ENCODE measurements at regions not wholly inside any gene's neighbourhood (a gene's known extent, or its start where the extent isn't known, plus 50 kb on each side); places are given as distances from the start of the nearest gene placed in this dataset.

DNA sequence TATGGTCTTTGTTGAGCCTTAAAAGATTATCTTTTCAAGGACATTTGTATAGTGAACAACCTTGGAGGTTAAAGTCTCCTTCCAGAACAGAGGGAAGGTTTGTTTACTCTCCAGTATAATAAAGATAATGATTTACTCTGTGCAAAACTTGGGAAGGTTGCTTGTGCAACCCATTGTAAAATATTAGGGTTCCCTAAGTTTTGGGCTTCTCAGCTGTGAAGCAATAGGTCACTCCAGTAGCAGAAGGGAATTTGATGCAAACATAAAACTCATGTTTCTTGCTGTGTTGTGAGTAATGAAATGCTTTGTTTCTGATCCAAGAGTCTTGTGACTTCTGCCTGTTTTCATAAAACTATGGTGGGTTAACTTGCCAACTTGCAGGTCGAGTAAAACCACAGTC is 177.5 kb downstream of the SUCNR1 start:
- no peak for TF ChIP-seq RNF2 (IDR thresholded peaks at IDR 0.05; ENCODE audit: borderline replicate concordance, low read depth, low read length, missing control alignments, poor library complexity, severe bottlenecking)
- TF ChIP-seq, protein P1, sequence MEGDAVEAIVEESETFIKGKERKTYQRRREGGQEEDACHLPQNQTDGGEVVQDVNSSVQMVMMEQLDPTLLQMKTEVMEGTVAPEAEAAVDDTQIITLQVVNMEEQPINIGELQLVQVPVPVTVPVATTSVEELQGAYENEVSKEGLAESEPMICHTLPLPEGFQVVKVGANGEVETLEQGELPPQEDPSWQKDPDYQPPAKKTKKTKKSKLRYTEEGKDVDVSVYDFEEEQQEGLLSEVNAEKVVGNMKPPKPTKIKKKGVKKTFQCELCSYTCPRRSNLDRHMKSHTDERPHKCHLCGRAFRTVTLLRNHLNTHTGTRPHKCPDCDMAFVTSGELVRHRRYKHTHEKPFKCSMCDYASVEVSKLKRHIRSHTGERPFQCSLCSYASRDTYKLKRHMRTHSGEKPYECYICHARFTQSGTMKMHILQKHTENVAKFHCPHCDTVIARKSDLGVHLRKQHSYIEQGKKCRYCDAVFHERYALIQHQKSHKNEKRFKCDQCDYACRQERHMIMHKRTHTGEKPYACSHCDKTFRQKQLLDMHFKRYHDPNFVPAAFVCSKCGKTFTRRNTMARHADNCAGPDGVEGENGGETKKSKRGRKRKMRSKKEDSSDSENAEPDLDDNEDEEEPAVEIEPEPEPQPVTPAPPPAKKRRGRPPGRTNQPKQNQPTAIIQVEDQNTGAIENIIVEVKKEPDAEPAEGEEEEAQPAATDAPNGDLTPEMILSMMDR (IDR thresholded peaks at IDR 0.05; ENCODE audit: control extremely low read depth in 1 of 3, insufficient read depth in 1 of 3, low read depth in 1 of 3, low read length in 3 of 3), result no peak
- TF ChIP-seq TAF1 (IDR thresholded peaks at IDR 0.05; ENCODE audit: low read depth, low read length), result no peak
